Bone marrow (tissue), 2 donors: ENCODE measurements at regions not wholly inside any gene's neighbourhood (a gene's known extent, or its start where the extent isn't known, plus 50 kb on each side); places are given as distances from the start of the nearest gene placed in this dataset.

Source experiments
- DNase-seq, 2 donors: peaks; one replicate each; lab custom pipeline; 2025; lab: John Stamatoyannopoulos, UW

GRCh38 chr21:26653430-26653829 lies 80.3 kb upstream of the CYYR1 start:
- no peak for DNase-seq

GRCh38 chr21:26652854-26653253 lies 79.8 kb upstream of the CYYR1 start:
- no peak for DNase-seq

GRCh38 chr21:26641062-26641461 lies 68.0 kb upstream of the CYYR1 start:
- DNase-seq = no peak

GRCh38 chr21:26637201-26637745 lies 64.2 kb upstream of the CYYR1 start:
- DNase-seq = no peak

- DNase-seq = no peak
Observed at GRCh38 chr21:26635681-26636080, 62.6 kb upstream of the CYYR1 start.

- DNase-seq = no peak
Observed at GRCh38 chr21:26632691-26633090, 59.6 kb upstream of the CYYR1 start.

GRCh38 chr21:26626187-26626586 lies 53.1 kb upstream of the CYYR1 start:
- DNase-seq = no peak

GRCh38 chr21:26624983-26625519 lies 52.0 kb upstream of the CYYR1 start:
- no peak for DNase-seq
